OCI-LY3 (cell line): ENCODE measurements at regions not wholly inside any gene's neighbourhood (a gene's known extent, or its start where the extent isn't known, plus 50 kb on each side); places are given as distances from the start of the nearest gene placed in this dataset.

Source experiments
- CTCF ChIP-seq: fragments of 200-600, 300-600 bp; sonication (generic); IDR thresholded peaks from 2 replicates; pipeline ENCODE4 v1.5.1; 2014; ENCODE audit warnings: antibody characterized with exemption, low read length, low read depth
- EZH2phosphoT487 ChIP-seq: fragments of 200-600 bp; shearing (Covaris generic); IDR thresholded peaks from 2 replicates; pipeline ENCODE4 v1.6.1; 2018; ENCODE audit warnings: antibody characterized with exemption, mixed run types, low read depth

DNA sequence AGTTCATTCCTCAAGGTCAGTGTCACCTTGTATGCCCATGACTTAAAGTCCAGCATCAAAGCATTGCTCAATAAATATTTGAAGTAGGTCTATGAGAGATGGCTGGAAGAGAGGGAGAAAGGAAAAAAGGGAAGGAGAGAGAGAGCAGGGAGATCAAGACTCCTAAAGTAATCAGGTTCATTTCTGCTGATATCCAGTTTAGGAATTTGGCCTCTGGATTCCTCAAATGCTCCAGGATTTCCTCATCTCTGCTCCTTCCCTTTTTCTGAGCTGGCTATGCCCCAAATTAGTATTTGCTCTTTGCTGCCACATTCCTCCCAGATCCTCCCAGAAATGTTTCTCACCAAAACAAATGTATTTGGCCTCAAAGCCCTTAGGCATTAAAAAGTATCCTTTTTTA is 739.4 kb upstream of the CHAC2 start:
- TF ChIP-seq CTCF (no peak), EZH2phosphoT487 (no peak)
